NCI-H345 treated with DMSO at 0.1 percent for 48 hours (cell line): ENCODE measurements at regions not wholly inside any gene's neighbourhood (a gene's known extent, or its start where the extent isn't known, plus 50 kb on each side); places are given as distances from the start of the nearest gene placed in this dataset.

Source experiments
- DNase-seq: peaks from one replicate; lab custom pipeline; 2025; ENCODE audit not compliant: unreplicated experiment; lab: John Stamatoyannopoulos, UW

- no peak for DNase-seq
Measured at GRCh38 chr5:82765765-82766164, 311.4 kb downstream of the TMEM167A start.

DNA sequence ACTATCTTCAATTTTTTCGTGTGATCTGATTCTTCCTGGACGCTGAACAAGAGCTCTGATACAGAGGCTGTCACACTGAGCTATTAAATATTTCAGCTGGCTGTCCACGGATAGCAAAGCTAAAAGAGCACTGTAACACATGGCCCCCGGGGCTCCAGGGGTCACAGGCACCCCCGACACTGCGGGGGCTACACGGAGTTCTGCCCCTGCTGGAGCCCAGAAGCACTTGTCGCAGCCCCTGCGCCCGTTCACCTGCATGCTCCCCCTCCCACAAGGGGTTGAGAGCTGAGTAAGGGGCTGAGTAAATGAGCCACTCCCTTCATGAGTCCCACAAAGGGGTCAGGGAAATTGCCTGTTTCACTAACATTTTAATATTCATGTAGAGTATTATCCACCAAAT lies 316.3 kb downstream of the TMEM167A start:
- no peak for DNase-seq

DNA sequence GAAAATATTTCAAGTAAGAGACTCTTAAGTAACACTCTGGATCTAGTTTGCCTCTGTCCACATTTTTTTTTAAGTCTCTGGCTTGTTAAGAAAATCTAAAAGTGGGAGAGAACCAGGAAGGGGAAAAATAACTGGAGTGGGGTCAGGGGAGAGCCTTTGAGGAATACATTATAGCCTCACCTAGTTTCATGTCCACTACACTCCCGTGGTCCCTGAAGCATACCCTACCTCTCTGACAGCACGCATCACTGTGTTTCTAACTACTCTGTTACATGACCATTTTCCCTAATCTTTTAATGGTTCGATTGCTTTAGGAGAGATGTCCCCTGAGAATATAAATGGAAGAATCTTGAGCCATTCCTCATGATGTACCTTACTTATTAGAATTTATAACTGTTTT lies 318.3 kb downstream of the TMEM167A start:
- DNase-seq, result no peak

GRCh38 chr5:82754759-82755158 lies 322.4 kb downstream of the TMEM167A start:
- DNase-seq, result no peak

DNA sequence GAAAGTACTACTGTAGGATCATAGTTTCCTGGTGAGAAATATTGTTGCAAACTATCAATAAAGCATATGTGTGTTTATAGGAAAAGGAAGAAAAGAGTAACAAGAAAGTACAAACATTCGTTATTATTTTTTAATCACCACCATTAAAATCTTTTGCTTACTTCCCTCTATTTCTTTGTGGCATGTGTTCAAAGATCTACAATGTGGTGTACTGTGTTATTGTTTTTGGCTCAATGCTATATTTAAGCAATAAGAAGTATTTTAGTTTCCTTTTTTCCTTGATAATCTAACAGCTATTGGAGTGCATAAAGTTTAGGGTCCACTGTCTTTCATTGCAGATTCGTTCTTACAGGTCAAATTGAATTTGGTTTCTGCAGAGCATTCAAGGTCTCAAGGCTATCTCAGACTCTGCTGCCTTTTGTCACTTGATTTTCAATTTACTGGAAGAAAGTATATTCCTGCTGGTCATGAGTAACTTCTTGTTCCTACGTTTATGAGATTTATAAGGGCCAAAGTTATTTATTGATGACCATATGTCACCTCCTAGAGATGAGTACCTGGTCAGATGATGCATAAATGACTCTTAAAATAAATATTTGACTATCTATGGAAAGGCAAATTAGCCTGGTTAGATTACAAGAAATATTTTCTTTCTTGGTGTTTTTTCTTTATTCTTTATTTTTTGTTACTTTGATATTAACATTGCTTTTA lies 323.0 kb downstream of the TMEM167A start:
- DNase-seq, result no peak

- DNase-seq, result no peak
Measured at GRCh38 chr5:82753374-82753773, 323.8 kb downstream of the TMEM167A start.

GRCh38 chr5:82749461-82749820 lies 327.8 kb downstream of the TMEM167A start:
- DNase-seq, result no peak

- no peak for DNase-seq
Measured at GRCh38 chr5:82748688-82749460, 328.3 kb downstream of the TMEM167A start.

DNA sequence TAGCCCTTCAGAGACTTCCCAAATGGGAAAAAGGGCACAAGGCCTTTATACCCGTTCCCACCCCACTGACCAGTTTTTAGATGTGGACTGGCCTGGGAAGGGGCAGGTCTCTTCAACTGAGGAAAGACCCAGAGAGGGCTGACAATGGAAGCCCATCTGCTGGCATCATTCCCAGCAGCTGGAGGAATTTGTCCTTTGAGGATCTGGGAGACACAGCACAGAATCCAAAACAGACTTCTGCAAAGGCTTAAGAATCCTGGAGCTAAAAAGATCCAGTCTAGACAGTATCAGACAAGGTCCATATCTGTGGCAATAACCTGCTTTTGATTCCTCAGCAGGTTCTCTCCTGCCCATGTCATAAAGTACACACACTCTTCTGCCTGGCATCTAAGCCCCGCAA lies 329.2 kb downstream of the TMEM167A start:
- no peak for DNase-seq

DNA sequence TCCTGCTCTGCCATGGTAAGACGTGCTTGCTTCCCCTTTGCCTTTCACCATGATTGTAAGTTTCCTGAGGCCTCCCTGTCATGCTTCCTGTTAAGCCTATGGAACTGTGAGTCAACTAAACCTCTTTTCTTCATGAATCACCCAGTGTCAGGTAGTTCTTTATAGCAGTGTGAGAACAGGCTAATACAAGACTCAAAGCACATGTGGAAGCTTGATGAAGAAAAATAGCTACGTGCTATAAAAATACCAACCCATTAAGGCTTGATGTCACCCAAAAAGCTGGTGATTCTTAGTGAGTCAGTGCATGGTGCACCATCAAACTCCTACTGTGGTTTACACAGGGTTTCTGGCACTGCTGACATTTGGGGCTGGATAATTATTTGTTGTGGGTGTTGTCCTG lies 332.2 kb downstream of the TMEM167A start:
- DNase-seq, result no peak

DNA sequence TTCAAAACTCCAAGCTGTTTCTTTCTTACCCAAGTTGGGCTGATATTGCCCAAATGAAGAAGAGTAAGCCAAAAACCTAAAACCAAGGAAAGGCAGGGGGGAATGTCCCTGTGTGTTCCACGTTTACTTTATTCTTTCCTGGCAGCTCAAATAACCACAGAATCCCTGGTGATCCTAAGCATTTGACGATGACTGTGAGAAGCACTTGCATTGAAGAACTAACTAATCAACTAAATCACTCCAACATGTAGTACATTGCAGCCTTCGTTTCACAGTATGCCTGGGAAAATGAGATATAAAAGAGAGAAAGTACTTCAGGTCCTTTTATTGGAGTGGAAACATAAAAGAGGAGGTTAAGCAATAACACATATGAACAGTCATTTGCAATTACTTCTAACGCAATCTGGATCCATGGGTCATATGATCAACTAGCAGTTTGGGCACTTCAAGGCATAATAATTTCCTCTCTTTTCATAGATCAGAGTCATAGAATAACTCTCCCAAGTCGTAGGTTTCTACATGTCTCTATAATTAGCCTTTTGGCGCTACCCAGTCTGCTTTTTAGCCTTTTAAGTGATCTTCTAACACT lies 338.4 kb downstream of the TMEM167A start:
- DNase-seq, result no peak

- DNase-seq, result no peak
Measured at GRCh38 chr5:82735160-82735789, 341.9 kb downstream of the TMEM167A start.

DNA sequence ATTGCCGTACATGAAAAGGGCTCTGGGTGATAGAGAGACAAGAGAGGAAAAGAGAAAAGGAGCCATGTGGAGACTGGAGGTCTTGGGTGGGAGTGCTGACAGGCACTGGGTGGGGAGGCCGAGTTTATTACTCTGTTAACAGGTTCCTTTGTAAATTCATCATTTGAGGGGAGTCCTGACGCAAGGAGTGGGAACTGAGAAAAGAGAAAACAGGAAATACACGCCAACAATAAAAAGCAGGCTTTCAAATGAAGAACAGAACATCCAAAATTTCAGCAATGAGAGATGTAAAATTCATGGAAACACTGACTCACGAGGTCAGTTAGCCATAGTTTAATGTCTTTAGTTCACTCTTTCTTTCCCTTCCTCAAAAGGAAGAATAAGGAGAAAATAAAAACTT lies 342.8 kb downstream of the TMEM167A start:
- no peak for DNase-seq

DNA sequence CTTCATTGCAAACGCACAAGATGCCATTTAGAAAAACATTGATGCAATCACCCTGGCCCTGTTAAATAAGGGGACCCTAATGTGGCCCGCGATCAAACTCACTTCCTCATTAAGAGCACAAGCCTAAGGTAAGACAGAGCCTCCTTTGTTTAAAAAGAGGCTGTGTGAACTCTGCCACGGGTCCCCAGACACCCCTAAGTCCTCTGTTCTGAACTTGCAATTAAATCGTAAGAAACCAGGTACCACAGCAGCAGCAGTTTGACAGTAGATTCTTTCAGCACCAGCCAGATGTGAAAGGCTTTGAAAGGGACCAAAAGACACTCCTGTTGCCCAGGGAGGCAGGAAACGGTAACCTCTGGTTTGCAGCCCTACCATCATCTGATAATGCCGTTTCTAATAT lies 346.3 kb downstream of the TMEM167A start:
- DNase-seq, result no peak

- DNase-seq, result no peak
Measured at GRCh38 chr5:82728926-82729702, 348.1 kb downstream of the TMEM167A start.

- no peak for DNase-seq
Measured at GRCh38 chr5:82723168-82723567, 354.0 kb downstream of the TMEM167A start.

DNA sequence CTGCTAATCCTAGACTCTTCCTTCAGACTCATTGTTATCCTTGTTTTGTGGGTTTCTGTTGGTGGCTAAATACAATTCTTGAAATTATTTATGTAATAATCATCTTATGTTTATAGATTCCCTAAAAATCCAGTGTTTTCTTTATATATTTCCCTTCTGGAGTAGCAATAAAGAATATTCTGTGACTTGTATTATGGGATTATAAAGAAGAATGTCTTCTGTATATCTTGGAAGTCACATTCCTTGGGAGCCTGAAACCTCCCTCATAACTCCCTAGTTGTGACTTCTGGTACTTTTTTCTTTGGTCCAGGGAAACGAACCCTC lies 356.1 kb downstream of the TMEM167A start:
- DNase-seq, result no peak

GRCh38 chr5:82720213-82721086 lies 356.7 kb downstream of the TMEM167A start:
- no peak for DNase-seq

GRCh38 chr5:82719368-82719767 lies 357.8 kb downstream of the TMEM167A start:
- DNase-seq, result no peak

DNA sequence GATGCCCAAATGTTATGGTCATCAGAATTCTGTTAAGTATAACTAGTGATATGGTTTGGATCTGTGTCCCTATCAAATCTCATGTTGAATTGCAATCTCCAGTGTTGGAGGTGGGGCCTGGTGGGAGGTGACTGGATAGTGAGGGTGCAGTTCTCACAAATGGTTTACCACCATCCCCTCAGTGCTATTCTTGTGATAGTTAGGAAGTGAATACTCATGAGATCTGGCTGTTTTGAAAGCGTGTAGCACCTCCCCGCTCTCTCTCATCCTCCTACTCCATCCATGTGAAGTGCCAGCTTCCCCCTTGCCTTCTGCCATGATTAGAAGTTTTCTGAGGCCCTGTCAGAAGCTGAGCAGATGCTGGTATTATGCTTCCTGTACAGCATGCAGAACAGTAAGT lies 359.5 kb downstream of the TMEM167A start:
- DNase-seq, result no peak
